Neural cell (in vitro differentiated cells): ENCODE measurements at regions not wholly inside any gene's neighbourhood (a gene's known extent, or its start where the extent isn't known, plus 50 kb on each side); places are given as distances from the start of the nearest gene placed in this dataset.

Experiments used
- H2AFZ ChIP-seq: fragments of 200-600, 300-800 bp; sonication (generic), shearing (Covaris generic); 2 replicates; pipeline ENCODE4 v1.6.0; 2014; ENCODE audit warnings: low read depth, mild to moderate bottlenecking, antibody characterized with exemption, low read length, moderate library complexity
- H3F3A ChIP-seq: fragments of 200-600 bp; shearing (Covaris generic); 2 replicates; pipeline ENCODE4 v1.6.1; 2016; ENCODE audit warnings: mild to moderate bottlenecking, moderate library complexity, mixed read lengths, antibody characterized with exemption, low read length; ENCODE audit not compliant: insufficient read depth, poor library complexity, severe bottlenecking
- H3K27ac ChIP-seq: fragments of 200-600, 300-800 bp; sonication (generic), shearing (Covaris generic); 2 replicates; pipeline ENCODE4 v1.5.1; 2014; ENCODE audit warnings: mild to moderate bottlenecking, low read length, moderate library complexity
- H3K27me3 ChIP-seq: fragments of 300-800, 200-600 bp; sonication (generic), shearing (Covaris generic); 2 replicates; pipeline ENCODE4 v1.6.0; 2014; ENCODE audit warnings: mild to moderate bottlenecking, low read depth, low read length, moderate library complexity; ENCODE audit not compliant: insufficient read depth
- H3K36me3 ChIP-seq: fragments of 300-800, 200-600 bp; sonication (generic), shearing (Covaris generic); 2 replicates; pipeline ENCODE4 v1.5.1; 2014; ENCODE audit warnings: mild to moderate bottlenecking, antibody characterized with exemption, low read length, moderate library complexity; ENCODE audit not compliant: insufficient read depth
- H3K4me2 ChIP-seq: fragments of 300-800, 200-600 bp; sonication (generic), shearing (Covaris generic); 2 replicates; pipeline ENCODE4 v1.6.0; 2014; ENCODE audit warnings: mild to moderate bottlenecking, low read length
- H3K4me3 ChIP-seq: fragments of 300-800, 200-600 bp; sonication (generic), shearing (Covaris generic); 2 replicates; pipeline ENCODE4 v1.5.1; 2014; ENCODE audit warnings: mild to moderate bottlenecking, low read length, moderate library complexity
- H3K79me2 ChIP-seq: fragments of 200-600 bp; shearing (Covaris generic); replicated peaks from 2 replicates; pipeline ENCODE4 v1.6.0; 2014; ENCODE audit warnings: mild to moderate bottlenecking, low read length, moderate library complexity; ENCODE audit not compliant: insufficient read depth
- H3K9ac ChIP-seq: fragments of 300-800, 200-600 bp; sonication (generic), shearing (Covaris generic); 2 replicates; pipeline ENCODE4 v1.6.1; 2016; ENCODE audit warnings: mild to moderate bottlenecking, low read length, mixed read lengths
- H3K9me2 ChIP-seq: fragments of 200-600 bp; shearing (Covaris generic); 2 replicates; pipeline ENCODE4 v1.6.1; 2016; ENCODE audit warnings: mild to moderate bottlenecking, low read length, mixed read lengths; ENCODE audit not compliant: insufficient read depth
- H3K9me3 ChIP-seq: fragments of 200-600, 300-800 bp; sonication (generic), shearing (Covaris generic); 2 replicates; pipeline ENCODE4 v1.6.1; 2016; ENCODE audit warnings: mild to moderate bottlenecking, mixed run types, low read length, moderate library complexity, mixed read lengths
- H4K20me1 ChIP-seq: fragments of 200-600 bp; shearing (Covaris generic); 2 replicates; pipeline ENCODE4 v1.6.1; 2016; ENCODE audit warnings: mild to moderate bottlenecking, mixed run types; ENCODE audit not compliant: insufficient read depth
- EP300 ChIP-seq: fragments of 450-650 bp; conservative IDR thresholded peaks from 2 replicates; pipeline ENCODE4 v1.6.1; 2014; ENCODE audit warnings: antibody characterized with exemption, mild to moderate bottlenecking, moderate library complexity; ENCODE audit not compliant: poor library complexity, severe bottlenecking
- EZH2 ChIP-seq: fragments of 200-600, 300-800 bp; shearing (Covaris generic), sonication (generic); IDR thresholded peaks from 2 replicates; pipeline ENCODE4 v1.6.1; 2014; ENCODE audit warnings: antibody characterized with exemption, low read length, borderline replicate concordance, mild to moderate bottlenecking; ENCODE audit not compliant: insufficient read depth, poor library complexity, severe bottlenecking
- MXI1 ChIP-seq: fragments of 450-650 bp; conservative IDR thresholded peaks from 2 replicates; pipeline ENCODE4 v1.6.1; 2014; ENCODE audit warnings: antibody characterized with exemption, mild to moderate bottlenecking; ENCODE audit not compliant: poor library complexity, severe bottlenecking
- POLR2AphosphoS5 ChIP-seq: IDR thresholded peaks from 2 replicates; pipeline ENCODE4 v1.6.1; 2012
- RAD21 ChIP-seq: fragments of 450-650 bp; conservative IDR thresholded peaks from 2 replicates; pipeline ENCODE4 v1.6.1; 2014; ENCODE audit warnings: antibody characterized with exemption, mild to moderate bottlenecking, moderate library complexity
- SMC3 ChIP-seq: fragments of 450-650 bp; conservative IDR thresholded peaks from 2 replicates; pipeline ENCODE4 v1.6.1; 2014; ENCODE audit warnings: antibody characterized with exemption, mild to moderate bottlenecking, moderate library complexity; ENCODE audit not compliant: poor library complexity
- TAF1 ChIP-seq: IDR thresholded peaks from 2 replicates; pipeline ENCODE4 v1.6.1; 2012; ENCODE audit warnings: low read depth
- TF ChIP-seq, protein P1 (sequence below): fragments of 450-650 bp; IDR thresholded peaks from 2 replicates; pipeline ENCODE4 v1.5.1; 2014; ENCODE audit warnings: antibody characterized with exemption, mild to moderate bottlenecking, moderate library complexity; ENCODE audit not compliant: poor library complexity, severe bottlenecking
- TF ChIP-seq, protein P2 (sequence below): IDR thresholded peaks from 2 replicates; pipeline ENCODE4 v1.6.1; 2012; ENCODE audit warnings: borderline replicate concordance

DNA sequence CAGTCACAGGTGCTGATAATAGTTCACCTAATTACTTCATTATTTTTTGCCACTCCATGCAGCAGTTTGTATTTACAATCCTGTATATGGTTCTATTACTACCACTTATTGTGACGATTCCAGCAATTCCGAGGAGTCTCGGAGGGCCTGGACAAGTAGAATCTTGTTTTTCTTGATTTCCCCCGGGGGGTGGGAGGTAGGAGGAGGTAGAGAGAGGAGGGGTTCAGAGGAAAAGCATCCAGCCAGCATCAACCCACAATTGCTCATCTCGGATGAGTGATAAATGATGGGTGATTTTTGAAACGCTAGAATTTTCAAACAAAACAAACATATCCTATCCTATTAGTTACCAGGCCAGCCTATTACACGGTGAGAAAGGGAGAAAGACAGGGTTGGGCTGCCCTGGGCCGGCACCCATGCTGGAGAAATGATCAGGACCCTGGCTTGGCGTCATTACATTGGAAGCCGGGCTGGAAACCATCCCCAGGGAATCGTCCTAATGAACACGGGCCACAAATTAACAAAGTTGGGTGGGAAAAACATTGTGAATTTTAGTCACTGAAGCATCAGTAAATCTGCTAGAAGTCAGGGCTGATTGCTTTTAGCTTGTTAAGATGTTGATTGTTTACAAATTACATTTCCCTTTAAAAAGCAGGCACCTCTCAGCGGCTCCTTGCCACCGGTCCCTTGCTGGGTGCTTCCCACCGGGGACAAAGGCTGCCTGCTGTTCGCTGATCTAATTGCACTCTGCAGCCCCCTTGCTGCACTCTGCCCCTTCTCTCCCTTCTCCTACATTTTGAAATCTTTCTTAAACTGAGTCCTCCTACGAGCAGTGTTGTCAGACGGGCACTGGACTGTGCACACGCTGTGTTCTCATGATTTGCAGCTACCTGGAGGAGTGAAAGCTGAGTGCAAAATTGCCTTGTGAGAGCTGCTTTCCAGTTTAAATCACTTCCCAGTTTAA is 95.5 kb downstream of the FAM204A start:
- Histone ChIP-seq H3K4me2 (no peak overlapping the region), H3K9me2 (no peaks in the 10 kb centered on the region), H3K27me3 (no peaks in the 10 kb centered on the region), H3K79me2 (no peaks in the 10 kb centered on the region), H4K20me1 (no peaks in the 10 kb centered on the region), H3K27ac (no peak overlapping the region), H3K9ac (no peak overlapping the region), H3K4me3 (no peak overlapping the region), H3K36me3 (no peaks in the 10 kb centered on the region), H3F3A (no peaks in the 10 kb centered on the region), H3K9me3 (no peaks in the 10 kb centered on the region), H2AFZ (no peak overlapping the region)
- no peak for TF ChIP-seq POLR2AphosphoS5
- no peak for TF ChIP-seq MXI1
- no peak for TF ChIP-seq RAD21
- TF ChIP-seq EP300 = no peak
- TF ChIP-seq, protein P1, sequence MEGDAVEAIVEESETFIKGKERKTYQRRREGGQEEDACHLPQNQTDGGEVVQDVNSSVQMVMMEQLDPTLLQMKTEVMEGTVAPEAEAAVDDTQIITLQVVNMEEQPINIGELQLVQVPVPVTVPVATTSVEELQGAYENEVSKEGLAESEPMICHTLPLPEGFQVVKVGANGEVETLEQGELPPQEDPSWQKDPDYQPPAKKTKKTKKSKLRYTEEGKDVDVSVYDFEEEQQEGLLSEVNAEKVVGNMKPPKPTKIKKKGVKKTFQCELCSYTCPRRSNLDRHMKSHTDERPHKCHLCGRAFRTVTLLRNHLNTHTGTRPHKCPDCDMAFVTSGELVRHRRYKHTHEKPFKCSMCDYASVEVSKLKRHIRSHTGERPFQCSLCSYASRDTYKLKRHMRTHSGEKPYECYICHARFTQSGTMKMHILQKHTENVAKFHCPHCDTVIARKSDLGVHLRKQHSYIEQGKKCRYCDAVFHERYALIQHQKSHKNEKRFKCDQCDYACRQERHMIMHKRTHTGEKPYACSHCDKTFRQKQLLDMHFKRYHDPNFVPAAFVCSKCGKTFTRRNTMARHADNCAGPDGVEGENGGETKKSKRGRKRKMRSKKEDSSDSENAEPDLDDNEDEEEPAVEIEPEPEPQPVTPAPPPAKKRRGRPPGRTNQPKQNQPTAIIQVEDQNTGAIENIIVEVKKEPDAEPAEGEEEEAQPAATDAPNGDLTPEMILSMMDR = no peak
- TF ChIP-seq SMC3 = no peak
- TF ChIP-seq, protein P2, sequence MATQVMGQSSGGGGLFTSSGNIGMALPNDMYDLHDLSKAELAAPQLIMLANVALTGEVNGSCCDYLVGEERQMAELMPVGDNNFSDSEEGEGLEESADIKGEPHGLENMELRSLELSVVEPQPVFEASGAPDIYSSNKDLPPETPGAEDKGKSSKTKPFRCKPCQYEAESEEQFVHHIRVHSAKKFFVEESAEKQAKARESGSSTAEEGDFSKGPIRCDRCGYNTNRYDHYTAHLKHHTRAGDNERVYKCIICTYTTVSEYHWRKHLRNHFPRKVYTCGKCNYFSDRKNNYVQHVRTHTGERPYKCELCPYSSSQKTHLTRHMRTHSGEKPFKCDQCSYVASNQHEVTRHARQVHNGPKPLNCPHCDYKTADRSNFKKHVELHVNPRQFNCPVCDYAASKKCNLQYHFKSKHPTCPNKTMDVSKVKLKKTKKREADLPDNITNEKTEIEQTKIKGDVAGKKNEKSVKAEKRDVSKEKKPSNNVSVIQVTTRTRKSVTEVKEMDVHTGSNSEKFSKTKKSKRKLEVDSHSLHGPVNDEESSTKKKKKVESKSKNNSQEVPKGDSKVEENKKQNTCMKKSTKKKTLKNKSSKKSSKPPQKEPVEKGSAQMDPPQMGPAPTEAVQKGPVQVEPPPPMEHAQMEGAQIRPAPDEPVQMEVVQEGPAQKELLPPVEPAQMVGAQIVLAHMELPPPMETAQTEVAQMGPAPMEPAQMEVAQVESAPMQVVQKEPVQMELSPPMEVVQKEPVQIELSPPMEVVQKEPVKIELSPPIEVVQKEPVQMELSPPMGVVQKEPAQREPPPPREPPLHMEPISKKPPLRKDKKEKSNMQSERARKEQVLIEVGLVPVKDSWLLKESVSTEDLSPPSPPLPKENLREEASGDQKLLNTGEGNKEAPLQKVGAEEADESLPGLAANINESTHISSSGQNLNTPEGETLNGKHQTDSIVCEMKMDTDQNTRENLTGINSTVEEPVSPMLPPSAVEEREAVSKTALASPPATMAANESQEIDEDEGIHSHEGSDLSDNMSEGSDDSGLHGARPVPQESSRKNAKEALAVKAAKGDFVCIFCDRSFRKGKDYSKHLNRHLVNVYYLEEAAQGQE = no peak
- TF ChIP-seq TAF1 = no peak
- TF ChIP-seq EZH2 = no peak

DNA sequence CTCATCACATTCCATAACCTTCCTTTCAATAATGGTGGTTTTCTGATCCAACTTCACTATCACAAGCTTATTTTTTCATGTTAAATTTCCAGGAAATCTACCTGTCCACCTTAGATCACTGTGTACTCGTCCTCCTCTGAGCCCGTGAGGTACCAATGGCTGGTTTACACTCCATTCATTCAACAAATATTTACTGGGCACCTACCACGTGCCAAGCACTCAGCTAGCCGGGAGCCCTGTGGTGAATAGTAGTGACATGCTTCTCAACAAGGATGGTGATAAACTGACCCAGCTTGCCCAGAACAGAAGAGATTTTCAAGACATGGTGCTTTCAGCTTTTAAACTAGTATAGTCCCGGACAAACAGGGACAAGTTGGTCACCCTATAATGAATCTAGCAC is 98.2 kb downstream of the FAM204A start:
- no peak overlapping the region for H3K9ac ChIP-seq
- H4K20me1 ChIP-seq = no peaks in the 10 kb centered on the region
- H3K4me2 ChIP-seq = no peak overlapping the region
- H3K9me3 ChIP-seq = no peaks in the 10 kb centered on the region
- no peaks in the 10 kb centered on the region for H3K9me2 ChIP-seq
- H3K79me2 ChIP-seq = no peaks in the 10 kb centered on the region
- H3F3A ChIP-seq = no peaks in the 10 kb centered on the region
- H3K27ac ChIP-seq = no peak overlapping the region
- H3K4me3 ChIP-seq = no peak overlapping the region
- no peak overlapping the region for H2AFZ ChIP-seq
- TF ChIP-seq RAD21 (no peak), EZH2 (no peak), POLR2AphosphoS5 (no peak)
- TF ChIP-seq, protein P2 = no peak
- TF ChIP-seq, protein P1 = no peak
- H3K27me3 ChIP-seq = no peaks in the 10 kb centered on the region
- no peaks in the 10 kb centered on the region for H3K36me3 ChIP-seq
